Panc1 (cell line): ENCODE measurements at regions not wholly inside any gene's neighbourhood (a gene's known extent, or its start where the extent isn't known, plus 50 kb on each side); places are given as distances from the start of the nearest gene placed in this dataset.

ENCODE experiments used
- ATAC-seq: fragments of 200-7000 bp; cut with Tn5 transposase; 2 replicates; pipeline ENCODE4 v1.9.1; 2020; ENCODE audit warnings: mild to moderate bottlenecking, moderate library complexity
- BruUV-seq: library from RNA; stranded (reverse); fragments of 400-500 nt; replicated peaks from 2 replicates; lab custom pipeline; 2021; lab: Mats Ljungman, UMichigan
- CTCF ChIA-PET: fragments of 300-600 bp; sonication (Branson Sonifier 250); formaldehyde crosslinking; loops from one replicate; lab custom pipeline; 2022; ENCODE audit warnings: antibody characterized with exemption; lab: Charles Lee
- POLR2A ChIA-PET: fragments of 300-600 bp; sonication (Branson Sonifier 250); formaldehyde crosslinking; loops from one replicate; lab custom pipeline; 2022; ENCODE audit warnings: antibody characterized with exemption; lab: Charles Lee
- DNase-seq: peaks from one replicate; pipeline ENCODE4 v3.0.0-alpha.2; 2010; ENCODE audit warnings: low read depth, low spot score
- H3K27ac ChIP-seq: 2 replicates; pipeline ENCODE4 v1.5.1; 2011; ENCODE audit warnings: mild to moderate bottlenecking, low read length, inconsistent platforms
- H3K27me3 ChIP-seq: fragments of 200-500 bp; sonication (Bioruptor generic); 2 replicates; pipeline ENCODE4 v1.6.0; 2014; ENCODE audit warnings: low read length, inconsistent platforms; ENCODE audit not compliant: control insufficient read depth, insufficient read depth
- H3K36me3 ChIP-seq: fragments of 200-500 bp; sonication (Bioruptor generic); 2 replicates; pipeline ENCODE4 v1.5.1; 2014; ENCODE audit warnings: inconsistent platforms, mild to moderate bottlenecking, low read length, moderate library complexity; ENCODE audit not compliant: control insufficient read depth, insufficient read depth
- H3K4me1 ChIP-seq: 2 replicates; pipeline ENCODE4 v1.5.1; 2011; ENCODE audit warnings: inconsistent platforms, mild to moderate bottlenecking, low read length, moderate library complexity; ENCODE audit not compliant: control insufficient read depth, insufficient read depth
- H3K4me3 ChIP-seq, 2 experiments: 2 replicates each; pipeline ENCODE4 v1.5.1; 2011 to 2012; ENCODE audit warnings: low read depth in 2 of 2, low read length in 2 of 2, mild to moderate bottlenecking in 2 of 2, inconsistent platforms in 1 of 2, moderate library complexity in 1 of 2
- H3K9me3 ChIP-seq: fragments of 200-500 bp; sonication (Bioruptor generic); 2 replicates; pipeline ENCODE4 v1.5.1; 2014; ENCODE audit warnings: low read depth, mild to moderate bottlenecking, inconsistent platforms, low read length, moderate library complexity; ENCODE audit not compliant: control insufficient read depth, insufficient read depth
- POLR2AphosphoS5 ChIP-seq: IDR thresholded peaks from 2 replicates; pipeline ENCODE4 v1.6.1; 2012; ENCODE audit warnings: mild to moderate bottlenecking, low read depth, low read length, moderate library complexity
- SIN3A ChIP-seq: IDR thresholded peaks from 2 replicates; pipeline ENCODE4 v1.6.1; 2012; ENCODE audit warnings: low read depth, mild to moderate bottlenecking, low read length, moderate library complexity, borderline replicate concordance; ENCODE audit not compliant: insufficient read depth
- TCF7L2 ChIP-seq: IDR thresholded peaks from 2 replicates; pipeline ENCODE4 v1.6.1; 2011; ENCODE audit warnings: mild to moderate bottlenecking, low read depth, low read length, inconsistent platforms
- in situ Hi-C: cut with HindIII; loops from 2 replicates; pipeline ENCODE4 v1.10.0; 2016; ENCODE audit warnings: low sequenced_read_pairs, low pct_unique_long_range_greater_than_20kb
- intact Hi-C: fragments of 100-400 bp; cut with micrococcal nuclease; formaldehyde crosslinking; loops from one replicate; pipeline ENCODE4 v1.10.0; 2022; ENCODE audit not compliant: unreplicated experiment
- TF ChIP-seq, protein P1 (sequence below), 2 experiments: IDR thresholded peaks; 2 replicates each; pipeline ENCODE4 v1.6.1; 2011 to 2012; ENCODE audit warnings: low read depth in 2 of 2, control low read depth in 1 of 2, low read length in 1 of 2, mild to moderate bottlenecking in 1 of 2, moderate library complexity in 1 of 2; ENCODE audit not compliant: insufficient read depth in 1 of 2
- TF ChIP-seq, protein P2 (sequence below): fragments of 450-650 bp; IDR thresholded peaks from 2 replicates; pipeline ENCODE4 v1.5.1; 2017; ENCODE audit warnings: mild to moderate bottlenecking

DNA sequence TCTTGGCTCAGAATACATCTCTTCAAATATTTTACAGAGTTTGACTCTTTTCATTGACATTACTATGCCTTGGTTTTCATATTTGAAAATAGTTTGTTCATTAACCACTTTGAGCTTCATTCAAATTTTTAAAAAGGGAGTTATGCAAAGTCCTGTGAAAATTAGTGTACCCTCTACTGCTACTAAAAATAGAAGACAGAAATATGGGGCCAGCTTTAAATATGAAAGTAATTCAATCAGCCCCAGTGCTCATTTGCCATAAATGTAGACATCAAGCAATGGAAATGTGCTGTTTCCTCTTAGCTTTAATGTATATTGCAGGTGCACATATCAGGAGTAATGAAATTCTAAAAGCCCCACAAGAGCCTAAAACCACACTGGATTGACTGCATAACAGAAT, 218.7 kb downstream of the SPATA18 start:
- H3K27ac ChIP-seq, result no peak overlapping the region
- H3K4me1 ChIP-seq, result no peaks in the 10 kb centered on the region
- ATAC-seq, result no peak
- POLR2A ChIA-PET, result no interaction called here
- in situ Hi-C loops, result no loop called here
- TF ChIP-seq POLR2AphosphoS5 (no peak), SIN3A (no peak), TCF7L2 (no peak)
- TF ChIP-seq, protein P1, sequence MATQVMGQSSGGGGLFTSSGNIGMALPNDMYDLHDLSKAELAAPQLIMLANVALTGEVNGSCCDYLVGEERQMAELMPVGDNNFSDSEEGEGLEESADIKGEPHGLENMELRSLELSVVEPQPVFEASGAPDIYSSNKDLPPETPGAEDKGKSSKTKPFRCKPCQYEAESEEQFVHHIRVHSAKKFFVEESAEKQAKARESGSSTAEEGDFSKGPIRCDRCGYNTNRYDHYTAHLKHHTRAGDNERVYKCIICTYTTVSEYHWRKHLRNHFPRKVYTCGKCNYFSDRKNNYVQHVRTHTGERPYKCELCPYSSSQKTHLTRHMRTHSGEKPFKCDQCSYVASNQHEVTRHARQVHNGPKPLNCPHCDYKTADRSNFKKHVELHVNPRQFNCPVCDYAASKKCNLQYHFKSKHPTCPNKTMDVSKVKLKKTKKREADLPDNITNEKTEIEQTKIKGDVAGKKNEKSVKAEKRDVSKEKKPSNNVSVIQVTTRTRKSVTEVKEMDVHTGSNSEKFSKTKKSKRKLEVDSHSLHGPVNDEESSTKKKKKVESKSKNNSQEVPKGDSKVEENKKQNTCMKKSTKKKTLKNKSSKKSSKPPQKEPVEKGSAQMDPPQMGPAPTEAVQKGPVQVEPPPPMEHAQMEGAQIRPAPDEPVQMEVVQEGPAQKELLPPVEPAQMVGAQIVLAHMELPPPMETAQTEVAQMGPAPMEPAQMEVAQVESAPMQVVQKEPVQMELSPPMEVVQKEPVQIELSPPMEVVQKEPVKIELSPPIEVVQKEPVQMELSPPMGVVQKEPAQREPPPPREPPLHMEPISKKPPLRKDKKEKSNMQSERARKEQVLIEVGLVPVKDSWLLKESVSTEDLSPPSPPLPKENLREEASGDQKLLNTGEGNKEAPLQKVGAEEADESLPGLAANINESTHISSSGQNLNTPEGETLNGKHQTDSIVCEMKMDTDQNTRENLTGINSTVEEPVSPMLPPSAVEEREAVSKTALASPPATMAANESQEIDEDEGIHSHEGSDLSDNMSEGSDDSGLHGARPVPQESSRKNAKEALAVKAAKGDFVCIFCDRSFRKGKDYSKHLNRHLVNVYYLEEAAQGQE (IDR thresholded peaks at IDR 0.05; ENCODE audit: insufficient read depth in 1 of 2, low read depth in 2 of 2, low read length in 1 of 2), result no peak
- TF ChIP-seq, protein P2, sequence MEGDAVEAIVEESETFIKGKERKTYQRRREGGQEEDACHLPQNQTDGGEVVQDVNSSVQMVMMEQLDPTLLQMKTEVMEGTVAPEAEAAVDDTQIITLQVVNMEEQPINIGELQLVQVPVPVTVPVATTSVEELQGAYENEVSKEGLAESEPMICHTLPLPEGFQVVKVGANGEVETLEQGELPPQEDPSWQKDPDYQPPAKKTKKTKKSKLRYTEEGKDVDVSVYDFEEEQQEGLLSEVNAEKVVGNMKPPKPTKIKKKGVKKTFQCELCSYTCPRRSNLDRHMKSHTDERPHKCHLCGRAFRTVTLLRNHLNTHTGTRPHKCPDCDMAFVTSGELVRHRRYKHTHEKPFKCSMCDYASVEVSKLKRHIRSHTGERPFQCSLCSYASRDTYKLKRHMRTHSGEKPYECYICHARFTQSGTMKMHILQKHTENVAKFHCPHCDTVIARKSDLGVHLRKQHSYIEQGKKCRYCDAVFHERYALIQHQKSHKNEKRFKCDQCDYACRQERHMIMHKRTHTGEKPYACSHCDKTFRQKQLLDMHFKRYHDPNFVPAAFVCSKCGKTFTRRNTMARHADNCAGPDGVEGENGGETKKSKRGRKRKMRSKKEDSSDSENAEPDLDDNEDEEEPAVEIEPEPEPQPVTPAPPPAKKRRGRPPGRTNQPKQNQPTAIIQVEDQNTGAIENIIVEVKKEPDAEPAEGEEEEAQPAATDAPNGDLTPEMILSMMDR, result no peak
- intact Hi-C loops, result no loop called here
- no peaks in the 10 kb centered on the region for H3K9me3 ChIP-seq
- H3K36me3 ChIP-seq, result no peaks in the 10 kb centered on the region
- no peak overlapping the region for H3K4me3 ChIP-seq
- CTCF ChIA-PET, result no interaction called here
- no peak for DNase-seq
- H3K27me3 ChIP-seq, result no peaks in the 10 kb centered on the region
- no TSS peak for BruUV-seq

DNA sequence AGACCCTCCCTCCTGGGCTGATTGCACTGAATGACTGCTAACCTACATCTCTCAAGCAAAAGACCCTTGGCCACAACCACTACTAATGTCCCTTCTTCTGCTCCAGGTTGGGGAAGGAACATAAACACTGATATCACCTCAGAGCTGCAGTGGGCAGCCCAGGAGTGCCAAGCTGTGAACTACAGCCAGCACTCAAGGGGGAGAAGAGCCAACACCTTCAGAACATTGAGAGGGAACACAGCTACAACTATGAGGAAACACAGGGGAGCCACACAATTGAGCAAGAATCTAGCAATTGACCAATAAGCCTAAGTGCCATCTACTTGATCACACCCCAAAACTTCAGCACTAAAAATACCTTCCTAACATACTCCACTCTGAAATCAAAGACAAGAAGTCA, 222.8 kb downstream of the SPATA18 start:
- ATAC-seq (no peak), DNase-seq (no peak)
- Histone ChIP-seq H3K36me3 (no peaks in the 10 kb centered on the region), H3K27ac (no peak overlapping the region), H3K4me1 (no peaks in the 10 kb centered on the region), H3K4me3 (no peak overlapping the region), H3K9me3 (no peaks in the 10 kb centered on the region), H3K27me3 (no peaks in the 10 kb centered on the region)
- intact Hi-C loops, result no loop called here
- BruUV-seq, result no TSS peak
- ChIA-PET CTCF (no interaction called here), POLR2A (no interaction called here)
- no peak for TF ChIP-seq SIN3A
- TF ChIP-seq, protein P2, result no peak
- in situ Hi-C loops, result no loop called here
